Transverse colon (tissue), 4 donors: ENCODE measurements at regions not wholly inside any gene's neighbourhood (a gene's known extent, or its start where the extent isn't known, plus 50 kb on each side); places are given as distances from the start of the nearest gene placed in this dataset.
"Not testable (repeated sequence)": the region's sequence is repeated elsewhere in the genome, so short reads cannot be mapped to it uniquely, and the experiment has no call there.

Source experiments
- DNase-seq: peaks from one replicate; pipeline ENCODE4 v3.0.0-alpha.2; 2019
- H3K27ac ChIP-seq, 4 donors: fragments of 200-600 bp; sonication (generic); 2 replicates each; pipeline ENCODE4 v1.5.1; 2016 to 2018; ENCODE audit warnings: inconsistent platforms in 4 of 4
- H3K27me3 ChIP-seq: fragments of 200-600 bp; sonication (generic); 2 replicates; pipeline ENCODE4 v1.5.1; 2017; ENCODE audit warnings: inconsistent platforms
- H3K36me3 ChIP-seq, 4 donors: fragments of 200-600 bp; sonication (generic); 2 replicates each; pipeline ENCODE4 v1.5.1; 2017 to 2019; ENCODE audit warnings: inconsistent platforms in 4 of 4
- H3K4me1 ChIP-seq, 4 donors: fragments of 200-600 bp; sonication (generic); 2 replicates each; pipeline ENCODE4 v1.5.1; 2017 to 2020; ENCODE audit warnings: inconsistent platforms in 4 of 4
- H3K4me3 ChIP-seq, 4 donors: fragments of 200-600 bp; sonication (generic); 1 replicate in 1 of 4; 2 replicates in 3 of 4; pipeline versions ENCODE4 v1.5.1 to v1.6.1; 2017 to 2019; ENCODE audit warnings: inconsistent platforms in 4 of 4
- H3K9me3 ChIP-seq, 2 donors: fragments of 200-600 bp; sonication (generic); 2 replicates each; pipeline ENCODE4 v1.5.1; 2017 to 2019; ENCODE audit warnings: inconsistent platforms in 2 of 2
- EP300 ChIP-seq: sonication (generic); formaldehyde crosslinking; IDR thresholded peaks from one replicate; pipeline ENCODE4 v1.6.1; 2017; ENCODE audit warnings: antibody characterized with exemption, low read depth
- POLR2A ChIP-seq: fragments of 450-650 bp; IDR thresholded peaks from one replicate; pipeline ENCODE4 v1.6.1; 2016; ENCODE audit warnings: antibody characterized with exemption, mild to moderate bottlenecking, moderate library complexity
- POLR2AphosphoS5 ChIP-seq, 3 donors: sonication (generic); formaldehyde crosslinking; IDR thresholded peaks; one replicate each; pipeline ENCODE4 v1.6.1; 2016; ENCODE audit warnings: antibody characterized with exemption in 3 of 3
- WGBS, 2 donors: methylation state at CpG; one replicate each; pipeline ENCODE4 v1.1.5; 2018; ENCODE audit warnings: low coverage in 1 of 2; 5-methylcytosine and 5-hydroxymethylcytosine counted together
- in situ Hi-C, 4 donors: fragments of 200-750 bp; cut with MboI; loops; one replicate each; pipeline versions ENCODE4 v1.15.0 to v1.15.1; 2017; ENCODE audit warnings: low sequenced_read_pairs in 3 of 4, low pct_ligation_motif_present in 1 of 4, low pct_unique_long_range_greater_than_20kb in 1 of 4
- intact Hi-C: fragments of 100-400 bp; cut with DNase I; formaldehyde crosslinking; loops from one replicate; pipeline ENCODE4 v1.15.1; 2023; ENCODE audit warnings: low total_unique reads
- TF ChIP-seq, protein P1 (sequence below), 5 experiments: fragments of 200-600 bp in 3 of 5; fragments of 450-650 bp in 2 of 5; sonication (generic) in 3 of 5; IDR thresholded peaks; 1 replicate in 2 of 5; 2 replicates in 3 of 5; pipeline ENCODE4 v1.5.1; 2016 to 2017; ENCODE audit warnings: antibody characterized with exemption in 5 of 5, inconsistent platforms in 3 of 5, mild to moderate bottlenecking in 2 of 5, moderate library complexity in 1 of 5

DNA sequence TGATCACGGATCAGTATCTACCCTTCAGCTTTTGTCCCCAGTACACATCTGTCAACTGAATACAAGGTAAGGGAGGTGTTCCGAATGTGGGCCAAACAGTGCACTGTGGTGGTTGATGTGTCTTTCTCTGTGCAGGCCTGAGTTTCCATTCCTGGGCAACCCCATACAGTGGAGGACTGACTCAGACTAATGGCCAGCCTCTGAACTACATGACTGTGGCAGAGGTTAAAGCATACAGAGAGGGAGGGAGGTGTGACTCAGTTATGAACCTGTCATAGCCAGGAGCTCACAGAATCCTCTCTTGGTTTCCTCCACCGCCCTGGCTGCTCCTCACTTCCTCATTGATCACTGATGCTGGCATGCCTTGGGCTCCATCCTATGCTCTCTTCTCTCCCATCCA is 136.4 kb upstream of the TAS2R1 start:
- H3K4me3 ChIP-seq, result no peak overlapping the region
- TF ChIP-seq POLR2AphosphoS5 (IDR thresholded peaks at IDR 0.05) (no peak), POLR2A (no peak), EP300 (no peak)
- TF ChIP-seq, protein P1, sequence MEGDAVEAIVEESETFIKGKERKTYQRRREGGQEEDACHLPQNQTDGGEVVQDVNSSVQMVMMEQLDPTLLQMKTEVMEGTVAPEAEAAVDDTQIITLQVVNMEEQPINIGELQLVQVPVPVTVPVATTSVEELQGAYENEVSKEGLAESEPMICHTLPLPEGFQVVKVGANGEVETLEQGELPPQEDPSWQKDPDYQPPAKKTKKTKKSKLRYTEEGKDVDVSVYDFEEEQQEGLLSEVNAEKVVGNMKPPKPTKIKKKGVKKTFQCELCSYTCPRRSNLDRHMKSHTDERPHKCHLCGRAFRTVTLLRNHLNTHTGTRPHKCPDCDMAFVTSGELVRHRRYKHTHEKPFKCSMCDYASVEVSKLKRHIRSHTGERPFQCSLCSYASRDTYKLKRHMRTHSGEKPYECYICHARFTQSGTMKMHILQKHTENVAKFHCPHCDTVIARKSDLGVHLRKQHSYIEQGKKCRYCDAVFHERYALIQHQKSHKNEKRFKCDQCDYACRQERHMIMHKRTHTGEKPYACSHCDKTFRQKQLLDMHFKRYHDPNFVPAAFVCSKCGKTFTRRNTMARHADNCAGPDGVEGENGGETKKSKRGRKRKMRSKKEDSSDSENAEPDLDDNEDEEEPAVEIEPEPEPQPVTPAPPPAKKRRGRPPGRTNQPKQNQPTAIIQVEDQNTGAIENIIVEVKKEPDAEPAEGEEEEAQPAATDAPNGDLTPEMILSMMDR (IDR thresholded peaks at IDR 0.05), result no peak
- WGBS, 2 donors, result 81% methylated on average over 3 of the region's 3 CpGs; no CpG with 5 or more reads in 1 of the 2 donors
- intact Hi-C loops, result no loop called here
- no peaks in the 10 kb centered on the region for H3K9me3 ChIP-seq
- H3K4me1 ChIP-seq, result no peaks in the 10 kb centered on the region
- no peak overlapping the region for H3K27ac ChIP-seq
- in situ Hi-C loops, result no loop called here
- H3K27me3 ChIP-seq, result no peaks in the 10 kb centered on the region
- DNase-seq, result no peak
- no peaks in the 10 kb centered on the region for H3K36me3 ChIP-seq

DNA sequence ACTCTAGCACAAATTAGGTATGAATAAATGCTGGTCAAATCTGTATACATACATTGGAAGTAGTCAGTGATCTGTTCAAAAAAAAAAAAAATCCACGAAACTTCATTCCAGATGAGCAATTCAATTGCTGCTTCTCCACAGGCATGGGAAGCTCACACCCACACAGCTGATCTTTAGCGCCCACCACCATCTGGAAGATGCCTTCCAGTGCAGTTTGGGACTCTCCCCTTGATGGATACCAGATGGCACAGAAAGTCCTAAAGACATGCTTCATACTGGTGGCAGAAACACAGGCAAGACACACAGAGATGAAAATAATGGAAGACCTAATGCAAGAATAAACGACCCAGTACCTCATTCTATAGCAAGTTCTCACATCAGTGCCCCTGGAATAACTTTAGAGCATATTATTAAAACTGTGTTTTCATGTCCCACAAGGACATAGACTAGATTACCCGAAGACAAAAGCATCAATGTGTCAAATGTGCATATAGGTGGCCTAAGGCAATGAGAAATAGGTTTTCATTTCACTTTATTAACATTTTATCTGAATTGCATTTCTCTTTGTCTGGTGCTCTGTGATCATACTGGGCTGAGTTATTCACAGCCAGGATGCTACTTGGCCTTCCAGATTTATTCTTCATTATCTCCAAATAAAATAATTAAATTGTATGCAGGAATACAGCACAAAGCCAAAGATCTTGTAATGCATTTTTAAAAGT is 135.4 kb upstream of the TAS2R1 start:
- Histone ChIP-seq H3K27ac (no peak overlapping the region), H3K4me3 (no peak overlapping the region), H3K36me3 (no peaks in the 10 kb centered on the region), H3K27me3 (no peaks in the 10 kb centered on the region), H3K9me3 (no peaks in the 10 kb centered on the region), H3K4me1 (no peaks in the 10 kb centered on the region)
- intact Hi-C loops (no loop called here), in situ Hi-C loops (no loop called here)
- TF ChIP-seq, protein P1 (IDR thresholded peaks at IDR 0.05), result no peak
- TF ChIP-seq POLR2AphosphoS5 (IDR thresholded peaks at IDR 0.05) (no peak), EP300 (no peak), POLR2A (no peak)
- DNase-seq, result no peak
- 53 to 63% methylated on average over 4 of the region's 4 CpGs for WGBS, 2 donors

DNA sequence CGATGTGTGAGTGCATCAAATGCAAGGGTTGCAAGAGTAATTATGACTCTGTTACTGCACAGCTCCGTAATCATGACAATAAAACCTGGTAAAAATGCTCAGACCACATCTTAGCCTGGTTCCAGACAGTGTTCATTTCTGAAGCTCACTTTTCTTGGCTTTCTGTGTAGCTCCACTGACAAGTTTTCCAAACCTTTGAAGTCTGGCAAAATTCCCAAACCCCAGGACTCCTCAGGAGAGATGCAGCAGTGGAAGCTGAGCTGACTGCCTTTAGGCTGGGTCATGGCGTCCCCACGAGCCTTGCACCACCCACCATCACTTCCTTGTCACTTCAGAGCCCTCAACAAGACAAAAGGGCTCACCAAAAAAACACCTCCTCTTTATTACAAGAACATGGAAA is 131.6 kb upstream of the TAS2R1 start:
- Histone ChIP-seq H3K27me3 (no peaks in the 10 kb centered on the region), H3K36me3 (no peaks in the 10 kb centered on the region), H3K4me1 (no peaks in the 10 kb centered on the region), H3K9me3 (no peaks in the 10 kb centered on the region), H3K4me3 (no peak overlapping the region), H3K27ac (no peak overlapping the region)
- TF ChIP-seq, protein P1 (IDR thresholded peaks at IDR 0.05), result no peak
- no peak for TF ChIP-seq POLR2A
- TF ChIP-seq EP300, result no peak
- TF ChIP-seq POLR2AphosphoS5 (IDR thresholded peaks at IDR 0.05), result no peak
- DNase-seq, result no peak
- 69 to 83% methylated on average over 2 to 4 of the region's 4 CpGs for WGBS, 2 donors
- in situ Hi-C loops (no loop called here), intact Hi-C loops (no loop called here)

DNA sequence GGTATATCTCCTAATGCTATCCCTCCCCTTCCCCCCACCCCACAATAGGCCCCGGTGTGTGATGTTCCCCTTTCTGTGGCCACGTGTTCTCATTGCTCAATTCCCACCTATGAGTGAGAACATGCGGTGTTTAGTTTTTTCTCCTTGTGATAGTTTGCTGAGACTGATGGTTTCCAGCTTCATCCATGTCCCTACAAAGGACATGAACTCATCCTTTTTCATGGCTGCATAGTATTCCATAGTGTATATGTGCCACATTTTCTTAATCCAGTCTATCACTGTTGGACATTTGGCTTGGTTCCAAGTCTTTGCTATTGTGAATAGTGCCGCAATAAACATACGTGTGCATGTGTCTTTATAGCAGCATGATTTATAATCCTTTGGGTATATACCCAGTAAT is 122.5 kb upstream of the TAS2R1 start:
- H3K4me3 ChIP-seq, H3K4me1 ChIP-seq, H3K27me3 ChIP-seq, intact Hi-C loops, in situ Hi-C loops, H3K9me3 ChIP-seq, H3K36me3 ChIP-seq, DNase-seq, H3K27ac ChIP-seq: not testable (repeated sequence)
- WGBS, 2 donors, result 88 to 100% methylated on average over 1 to 5 of the region's 5 CpGs

DNA sequence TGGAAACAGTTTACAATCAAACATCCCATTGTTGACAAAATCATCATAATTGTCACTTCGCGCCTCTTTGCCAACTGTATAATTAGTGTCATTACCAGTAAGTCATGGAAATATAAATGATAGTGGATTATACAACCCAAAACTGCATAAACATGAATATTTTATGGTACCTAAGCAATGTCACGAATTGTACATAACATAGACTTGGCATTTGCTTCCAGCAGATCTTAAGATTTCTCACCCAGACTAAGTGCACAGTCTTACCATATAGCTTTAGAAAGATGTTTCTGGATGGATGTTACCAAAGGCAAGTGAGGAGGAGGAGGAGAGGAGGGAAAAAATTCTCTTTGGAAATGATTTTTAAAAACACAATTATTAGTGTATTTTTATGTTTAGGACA is 113.4 kb upstream of the TAS2R1 start:
- no peak for TF ChIP-seq POLR2A
- TF ChIP-seq, protein P1 (IDR thresholded peaks at IDR 0.05), result no peak
- intact Hi-C loops (no loop called here), in situ Hi-C loops (no loop called here)
- Histone ChIP-seq H3K9me3 (no peaks in the 10 kb centered on the region), H3K27me3 (no peaks in the 10 kb centered on the region), H3K4me1 (no peaks in the 10 kb centered on the region), H3K36me3 (no peaks in the 10 kb centered on the region), H3K4me3 (no peak overlapping the region), H3K27ac (no peak overlapping the region)
- no peak for DNase-seq
- 82 to 83% methylated on average over 3 of the region's 3 CpGs for WGBS, 2 donors
